ENCODE measurements at regions not wholly inside any gene's neighbourhood (a gene's known extent, or its start where the extent isn't known, plus 50 kb on each side); places are given as distances from the start of the nearest gene placed in this dataset.

GRCh38 chr7:88700725-88701124 is 58.8 kb upstream of the ZNF804B start:
- DNase-seq, result no peak

GRCh38 chr7:88694207-88694606 is 65.3 kb upstream of the ZNF804B start:
- DNase-seq, result no peak

GRCh38 chr7:88693131-88693530 is 66.4 kb upstream of the ZNF804B start:
- DNase-seq, result no peak

- DNase-seq, result no peak
Measured at GRCh38 chr7:88692493-88692892, 67.0 kb upstream of the ZNF804B start.

- DNase-seq, result no peak
Measured at GRCh38 chr7:88689821-88690220, 69.7 kb upstream of the ZNF804B start.

- no peak for DNase-seq
Measured at GRCh38 chr7:88688222-88688621, 71.3 kb upstream of the ZNF804B start.

GRCh38 chr7:88686468-88687229 is 72.9 kb upstream of the ZNF804B start:
- no peak for DNase-seq

- no peak for DNase-seq
Measured at GRCh38 chr7:88681682-88682081, 77.8 kb upstream of the ZNF804B start.

GRCh38 chr7:88670536-88670935 is 89.0 kb upstream of the ZNF804B start:
- no peak for DNase-seq

GRCh38 chr7:88669913-88670312 is 89.6 kb upstream of the ZNF804B start:
- no peak for DNase-seq

GRCh38 chr7:88668591-88668990 is 90.9 kb upstream of the ZNF804B start:
- no peak for DNase-seq

GRCh38 chr7:88666626-88667025 is 92.9 kb upstream of the ZNF804B start:
- DNase-seq, result no peak

- no peak for DNase-seq
Measured at GRCh38 chr7:88665892-88666514, 93.5 kb upstream of the ZNF804B start.

- DNase-seq, result no peak
Measured at GRCh38 chr7:88664630-88665233, 94.8 kb upstream of the ZNF804B start.

GRCh38 chr7:88661921-88662320 is 97.6 kb upstream of the ZNF804B start:
- DNase-seq, result no peak

- DNase-seq, result no peak
Measured at GRCh38 chr7:88647825-88648224, 111.7 kb upstream of the ZNF804B start.

- DNase-seq, result no peak
Measured at GRCh38 chr7:88638583-88638982, 120.9 kb upstream of the ZNF804B start.

- no peak for DNase-seq
Measured at GRCh38 chr7:88637795-88638194, 121.7 kb upstream of the ZNF804B start.

- no peak for DNase-seq
Measured at GRCh38 chr7:88635149-88635548, 124.4 kb upstream of the ZNF804B start.

- no peak for DNase-seq
Measured at GRCh38 chr7:88629559-88629958, 129.9 kb upstream of the ZNF804B start.

- no peak for DNase-seq
Measured at GRCh38 chr7:88628363-88629085, 131.0 kb upstream of the ZNF804B start.

- no peak for DNase-seq
Measured at GRCh38 chr7:88617185-88617584, 142.3 kb upstream of the ZNF804B start.

GRCh38 chr7:88615336-88615735 is 144.2 kb upstream of the ZNF804B start:
- no peak for DNase-seq

GRCh38 chr7:88614736-88615135 is 144.8 kb upstream of the ZNF804B start:
- no peak for DNase-seq

All from stimulated activated CD4-positive, alpha-beta T cell treated with anti-CD3 and anti-CD28 coated beads, Interleukin-15, amount 100 ng/mL, for 24 hours (primary cell).